GM12878 (cell line): ENCODE measurements at regions not wholly inside any gene's neighbourhood (a gene's known extent, or its start where the extent isn't known, plus 50 kb on each side); places are given as distances from the start of the nearest gene placed in this dataset.

ENCODE experiments used
- ATAC-seq: fragments of 200-7000 bp; cut with Tn5 transposase; 3 replicates; pipeline ENCODE4 v1.9.1; 2020; ENCODE audit warnings: mild to moderate bottlenecking, moderate library complexity
- BruUV-seq: library from RNA; stranded (reverse); fragments of 400-500 nt; replicated peaks from 2 replicates; lab custom pipeline; 2021; lab: Mats Ljungman, UMichigan
- CTCF ChIA-PET: fragments of 300-600 bp; sonication (Branson Sonifier 250); formaldehyde crosslinking; extraction: SDS; loops from one replicate; lab custom pipeline; 2021; ENCODE audit warnings: inconsistent platforms; lab: Yijun Ruan, JAX
- POLR2A ChIA-PET: fragments of 350-600 bp; formaldehyde crosslinking; extraction: SDS; loops from one replicate; lab custom pipeline; 2021; ENCODE audit warnings: inconsistent platforms; lab: Charles Lee
- RAD21 ChIA-PET: fragments of 300-600 bp; sonication (Branson Sonifier 250); formaldehyde crosslinking; loops from one replicate; lab custom pipeline; 2023; ENCODE audit warnings: antibody characterized with exemption; ENCODE audit not compliant: unreplicated experiment; lab: Charles Lee
- SMC1A ChIA-PET: fragments of 300-600 bp; sonication (Branson Sonifier 250); formaldehyde crosslinking; loops from one replicate; lab custom pipeline; 2023; ENCODE audit not compliant: unreplicated experiment, uncharacterized antibody; lab: Charles Lee
- DNase-seq: peaks from one replicate; pipeline ENCODE4 v3.0.0-alpha.2; 2011; ENCODE audit warnings: low read depth, low spot score
- FAIRE-seq: peaks from 3 replicates; lab custom pipeline; 2011; peaks lifted over from hg19 to GRCh38; lab: Jason Lieb, UNC
- H2AFZ ChIP-seq: 2 replicates; pipeline ENCODE4 v1.6.0; 2011; ENCODE audit warnings: low read depth, low read length, control low read depth; ENCODE audit not compliant: control insufficient read depth
- H3K27ac ChIP-seq: 2 replicates; pipeline ENCODE4 v1.5.1; 2011; ENCODE audit warnings: control low read depth; ENCODE audit not compliant: control insufficient read depth, insufficient read depth
- H3K27me3 ChIP-seq, 2 experiments: replicated peaks in 1 of 2; 2 replicates each; pipeline versions ENCODE4 v1.6.0 to v1.6.1; 2011; ENCODE audit warnings: low read length in 1 of 2; ENCODE audit not compliant: control insufficient read depth in 2 of 2, insufficient read depth in 2 of 2
- H3K36me3 ChIP-seq, 2 experiments: 2 replicates each; pipeline ENCODE4 v1.5.1; 2011; ENCODE audit warnings: low read length in 1 of 2; ENCODE audit not compliant: control insufficient read depth in 2 of 2, insufficient read depth in 2 of 2
- H3K4me1 ChIP-seq: 2 replicates; pipeline ENCODE4 v1.6.1; 2011; ENCODE audit warnings: mild to moderate bottlenecking, low read length, moderate library complexity, mixed read lengths; ENCODE audit not compliant: control insufficient read depth, insufficient read depth
- H3K4me2 ChIP-seq: 2 replicates; pipeline ENCODE4 v1.6.0; 2011; ENCODE audit warnings: control low read depth; ENCODE audit not compliant: control insufficient read depth, insufficient read depth
- H3K4me3 ChIP-seq: fragments of 200-600 bp; sonication (generic); 2 replicates; pipeline ENCODE4 v1.5.1; 2016
- H3K79me2 ChIP-seq: 2 replicates; pipeline ENCODE4 v1.6.0; 2011; ENCODE audit warnings: low read length; ENCODE audit not compliant: control insufficient read depth, insufficient read depth
- H3K9ac ChIP-seq: 2 replicates; pipeline ENCODE4 v1.8.0; 2011; ENCODE audit warnings: low read length, control low read depth, mixed read lengths; ENCODE audit not compliant: control insufficient read depth, insufficient read depth
- H3K9me3 ChIP-seq: replicated peaks from 3 replicates; pipeline ENCODE4 v1.5.1; 2011; ENCODE audit warnings: mild to moderate bottlenecking, low read length; ENCODE audit not compliant: control insufficient read depth, insufficient read depth
- H4K20me1 ChIP-seq: 2 replicates; pipeline ENCODE4 v1.6.0; 2011; ENCODE audit not compliant: control insufficient read depth, insufficient read depth
- HCFC1 ChIP-seq: fragments of 150-350 bp; IDR thresholded peaks from 2 replicates; pipeline ENCODE4 v1.6.1; 2014; ENCODE audit warnings: low read length
- IRF4 ChIP-seq: IDR thresholded peaks from 2 replicates; pipeline ENCODE4 v1.6.1; 2011; ENCODE audit warnings: low read depth, low read length
- RCOR1 ChIP-seq: conservative IDR thresholded peaks from 2 replicates; pipeline ENCODE4 v1.6.1; 2012; ENCODE audit warnings: low read depth, low read length, improper control_type of control experiment
- ZZZ3 ChIP-seq: IDR thresholded peaks from 2 replicates; pipeline ENCODE4 v1.6.1; 2011; ENCODE audit warnings: low read depth; ENCODE audit not compliant: control insufficient read depth, insufficient read length
- WGBS: methylation state at CpG from one replicate; pipeline ENCODE4 v1.1.6; 2016; ENCODE audit warnings: low lambda C conversion rate; ENCODE audit not compliant: insufficient replicate concordance, insufficient coverage; ENCODE audit errors: missing lambda C conversion rate; 5-methylcytosine and 5-hydroxymethylcytosine counted together
- in situ Hi-C: fragments of 300-500 bp; cut with MboI; formaldehyde crosslinking; loops from 9 replicates; pipeline ENCODE4 v1.14.3; 2018; ENCODE audit warnings: mixed read lengths
- intact Hi-C: fragments of 100-400 bp; cut with micrococcal nuclease; formaldehyde crosslinking; loops from one replicate; pipeline ENCODE4 v1.14.2; 2022; ENCODE audit not compliant: unreplicated experiment
- TF ChIP-seq, protein P1 (sequence below): IDR thresholded peaks from 2 replicates; pipeline ENCODE4 v1.6.1; 2012; ENCODE audit warnings: mild to moderate bottlenecking, low read depth, low read length
- TF ChIP-seq, protein P2 (sequence below): fragments of 450-650 bp; formaldehyde crosslinking; IDR thresholded peaks from 2 replicates; pipeline ENCODE4 v1.5.0; 2022; ENCODE audit warnings: mild to moderate bottlenecking, missing genetic modification characterization

DNA sequence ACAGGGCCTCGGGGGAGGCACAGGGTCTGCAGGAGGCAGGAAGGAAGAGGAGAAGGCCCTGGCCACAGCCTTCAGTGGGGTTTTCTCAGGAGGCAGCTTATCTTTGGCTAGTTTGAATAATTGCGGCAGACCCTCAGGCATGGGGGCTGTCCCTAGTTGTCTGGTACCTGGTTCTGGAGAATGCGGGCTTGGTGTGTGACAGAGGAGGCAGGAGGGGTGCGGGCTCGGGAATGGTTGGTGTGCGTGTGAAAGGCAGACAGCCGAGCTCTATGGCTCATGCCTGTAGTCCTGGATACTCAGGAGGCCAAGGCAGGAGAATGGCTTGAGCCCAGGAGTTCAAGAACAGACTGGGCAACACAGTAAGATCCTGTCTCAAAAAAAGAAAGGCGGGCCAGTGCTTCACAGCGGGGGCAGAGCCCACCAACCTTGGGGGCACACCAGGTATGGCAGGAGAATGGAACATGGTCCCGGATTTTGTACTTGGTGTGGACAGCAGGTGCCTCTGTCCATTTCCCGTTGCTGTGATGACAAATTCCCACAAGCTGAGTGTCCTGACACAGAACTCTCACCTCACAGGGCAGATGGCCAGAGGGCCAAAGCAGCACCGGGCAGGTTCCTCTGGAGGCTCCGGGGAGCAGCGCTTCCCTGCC lies 640.6 kb downstream of the TBC1D22A start:
- ChIA-PET POLR2A (no interaction called here), CTCF (no interaction called here), SMC1A (no interaction called here), RAD21 (no interaction called here)
- Histone ChIP-seq H3K9me3 (no peaks in the 10 kb centered on the region; the same call in 2 of the 3 replicates), H3K4me3 (no peak overlapping the region), H3K4me1 (no peaks in the 10 kb centered on the region), H2AFZ (no peak overlapping the region), H3K4me2 (no peak overlapping the region), H4K20me1 (no peaks in the 10 kb centered on the region), H3K9ac (no peak overlapping the region), H3K79me2 (no peaks in the 10 kb centered on the region), H3K27me3 (no peaks in the 10 kb centered on the region), H3K36me3 (no peaks in the 10 kb centered on the region), H3K27ac (no peak overlapping the region)
- intact Hi-C loops (loop anchor here (10.0 kb wide), 1 partner anchor 1092 kb away; no protein-coding TSS in a partner anchor), in situ Hi-C loops (no loop called here)
- no peak for TF ChIP-seq ZZZ3
- TF ChIP-seq IRF4: no peak
- no peak for TF ChIP-seq RCOR1
- no peak for TF ChIP-seq HCFC1
- TF ChIP-seq, protein P1, sequence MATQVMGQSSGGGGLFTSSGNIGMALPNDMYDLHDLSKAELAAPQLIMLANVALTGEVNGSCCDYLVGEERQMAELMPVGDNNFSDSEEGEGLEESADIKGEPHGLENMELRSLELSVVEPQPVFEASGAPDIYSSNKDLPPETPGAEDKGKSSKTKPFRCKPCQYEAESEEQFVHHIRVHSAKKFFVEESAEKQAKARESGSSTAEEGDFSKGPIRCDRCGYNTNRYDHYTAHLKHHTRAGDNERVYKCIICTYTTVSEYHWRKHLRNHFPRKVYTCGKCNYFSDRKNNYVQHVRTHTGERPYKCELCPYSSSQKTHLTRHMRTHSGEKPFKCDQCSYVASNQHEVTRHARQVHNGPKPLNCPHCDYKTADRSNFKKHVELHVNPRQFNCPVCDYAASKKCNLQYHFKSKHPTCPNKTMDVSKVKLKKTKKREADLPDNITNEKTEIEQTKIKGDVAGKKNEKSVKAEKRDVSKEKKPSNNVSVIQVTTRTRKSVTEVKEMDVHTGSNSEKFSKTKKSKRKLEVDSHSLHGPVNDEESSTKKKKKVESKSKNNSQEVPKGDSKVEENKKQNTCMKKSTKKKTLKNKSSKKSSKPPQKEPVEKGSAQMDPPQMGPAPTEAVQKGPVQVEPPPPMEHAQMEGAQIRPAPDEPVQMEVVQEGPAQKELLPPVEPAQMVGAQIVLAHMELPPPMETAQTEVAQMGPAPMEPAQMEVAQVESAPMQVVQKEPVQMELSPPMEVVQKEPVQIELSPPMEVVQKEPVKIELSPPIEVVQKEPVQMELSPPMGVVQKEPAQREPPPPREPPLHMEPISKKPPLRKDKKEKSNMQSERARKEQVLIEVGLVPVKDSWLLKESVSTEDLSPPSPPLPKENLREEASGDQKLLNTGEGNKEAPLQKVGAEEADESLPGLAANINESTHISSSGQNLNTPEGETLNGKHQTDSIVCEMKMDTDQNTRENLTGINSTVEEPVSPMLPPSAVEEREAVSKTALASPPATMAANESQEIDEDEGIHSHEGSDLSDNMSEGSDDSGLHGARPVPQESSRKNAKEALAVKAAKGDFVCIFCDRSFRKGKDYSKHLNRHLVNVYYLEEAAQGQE: no peak
- TF ChIP-seq, protein P2, sequence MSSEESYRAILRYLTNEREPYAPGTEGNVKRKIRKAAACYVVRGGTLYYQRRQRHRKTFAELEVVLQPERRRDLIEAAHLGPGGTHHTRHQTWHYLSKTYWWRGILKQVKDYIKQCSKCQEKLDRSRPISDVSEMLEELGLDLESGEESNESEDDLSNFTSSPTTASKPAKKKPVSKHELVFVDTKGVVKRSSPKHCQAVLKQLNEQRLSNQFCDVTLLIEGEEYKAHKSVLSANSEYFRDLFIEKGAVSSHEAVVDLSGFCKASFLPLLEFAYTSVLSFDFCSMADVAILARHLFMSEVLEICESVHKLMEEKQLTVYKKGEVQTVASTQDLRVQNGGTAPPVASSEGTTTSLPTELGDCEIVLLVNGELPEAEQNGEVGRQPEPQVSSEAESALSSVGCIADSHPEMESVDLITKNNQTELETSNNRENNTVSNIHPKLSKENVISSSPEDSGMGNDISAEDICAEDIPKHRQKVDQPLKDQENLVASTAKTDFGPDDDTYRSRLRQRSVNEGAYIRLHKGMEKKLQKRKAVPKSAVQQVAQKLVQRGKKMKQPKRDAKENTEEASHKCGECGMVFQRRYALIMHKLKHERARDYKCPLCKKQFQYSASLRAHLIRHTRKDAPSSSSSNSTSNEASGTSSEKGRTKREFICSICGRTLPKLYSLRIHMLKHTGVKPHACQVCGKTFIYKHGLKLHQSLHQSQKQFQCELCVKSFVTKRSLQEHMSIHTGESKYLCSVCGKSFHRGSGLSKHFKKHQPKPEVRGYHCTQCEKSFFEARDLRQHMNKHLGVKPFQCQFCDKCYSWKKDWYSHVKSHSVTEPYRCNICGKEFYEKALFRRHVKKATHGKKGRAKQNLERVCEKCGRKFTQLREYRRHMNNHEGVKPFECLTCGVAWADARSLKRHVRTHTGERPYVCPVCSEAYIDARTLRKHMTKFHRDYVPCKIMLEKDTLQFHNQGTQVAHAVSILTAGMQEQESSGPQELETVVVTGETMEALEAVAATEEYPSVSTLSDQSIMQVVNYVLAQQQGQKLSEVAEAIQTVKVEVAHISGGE: no peak
- no peak for FAIRE-seq
- WGBS: 32% methylated on average over 13 of the region's 14 CpGs
- DNase-seq: no peak
- ATAC-seq: no peak
- BruUV-seq: no TSS peak
